IMR-90 (cell line): ENCODE measurements at regions not wholly inside any gene's neighbourhood (a gene's known extent, or its start where the extent isn't known, plus 50 kb on each side); places are given as distances from the start of the nearest gene placed in this dataset.

Experiments used
- FOS ChIP-seq: fragments of 150-350 bp; IDR thresholded peaks from 2 replicates; pipeline ENCODE4 v1.6.1; 2016; ENCODE audit warnings: low read depth, low read length
- MAFK ChIP-seq: IDR thresholded peaks from 2 replicates; pipeline ENCODE4 v1.6.1; 2012; ENCODE audit warnings: low read depth, low read length, improper control_type of control experiment
- MAZ ChIP-seq: IDR thresholded peaks from 2 replicates; pipeline ENCODE4 v1.6.1; 2012; ENCODE audit warnings: low read depth, mild to moderate bottlenecking, low read length, improper control_type of control experiment, moderate library complexity, borderline replicate concordance
- MXI1 ChIP-seq: IDR thresholded peaks from 2 replicates; pipeline ENCODE4 v1.6.1; 2012; ENCODE audit warnings: low read depth, mild to moderate bottlenecking, low read length, moderate library complexity, borderline replicate concordance
- POLR2A ChIP-seq: IDR thresholded peaks from 2 replicates; pipeline ENCODE4 v1.6.1; 2012; ENCODE audit warnings: mild to moderate bottlenecking, low read depth, low read length
- RAD21 ChIP-seq: IDR thresholded peaks from 2 replicates; pipeline ENCODE4 v1.6.1; 2012; ENCODE audit warnings: low read length, improper control_type of control experiment
- RCOR1 ChIP-seq: IDR thresholded peaks from 2 replicates; pipeline ENCODE4 v1.6.1; 2012; ENCODE audit warnings: mild to moderate bottlenecking, low read length, improper control_type of control experiment; ENCODE audit not compliant: insufficient replicate concordance
- RFX5 ChIP-seq: IDR thresholded peaks from 2 replicates; pipeline ENCODE4 v1.8.0; 2012; ENCODE audit warnings: low read depth, mild to moderate bottlenecking, low read length, moderate library complexity
- SMC3 ChIP-seq: fragments of 150-350 bp; IDR thresholded peaks from 2 replicates; pipeline ENCODE4 v1.6.1; 2016; ENCODE audit warnings: low read depth, mild to moderate bottlenecking, antibody characterized with exemption, low read length, moderate library complexity
- USF2 ChIP-seq: fragments of 150-350 bp; IDR thresholded peaks from 2 replicates; pipeline ENCODE4 v1.6.1; 2017; ENCODE audit warnings: mild to moderate bottlenecking, antibody characterized with exemption, low read length, low read depth
- TF ChIP-seq, protein P1 (sequence below): conservative IDR thresholded peaks from 2 replicates; pipeline ENCODE4 v1.5.1; 2012; ENCODE audit warnings: mild to moderate bottlenecking, low read depth, low read length, improper control_type of control experiment
- TF ChIP-seq, protein P2 (sequence below): fragments of 150-350 bp; IDR thresholded peaks from 2 replicates; pipeline ENCODE4 v1.6.1; 2016; ENCODE audit warnings: low read depth, mild to moderate bottlenecking, low read length, moderate library complexity, borderline replicate concordance

DNA sequence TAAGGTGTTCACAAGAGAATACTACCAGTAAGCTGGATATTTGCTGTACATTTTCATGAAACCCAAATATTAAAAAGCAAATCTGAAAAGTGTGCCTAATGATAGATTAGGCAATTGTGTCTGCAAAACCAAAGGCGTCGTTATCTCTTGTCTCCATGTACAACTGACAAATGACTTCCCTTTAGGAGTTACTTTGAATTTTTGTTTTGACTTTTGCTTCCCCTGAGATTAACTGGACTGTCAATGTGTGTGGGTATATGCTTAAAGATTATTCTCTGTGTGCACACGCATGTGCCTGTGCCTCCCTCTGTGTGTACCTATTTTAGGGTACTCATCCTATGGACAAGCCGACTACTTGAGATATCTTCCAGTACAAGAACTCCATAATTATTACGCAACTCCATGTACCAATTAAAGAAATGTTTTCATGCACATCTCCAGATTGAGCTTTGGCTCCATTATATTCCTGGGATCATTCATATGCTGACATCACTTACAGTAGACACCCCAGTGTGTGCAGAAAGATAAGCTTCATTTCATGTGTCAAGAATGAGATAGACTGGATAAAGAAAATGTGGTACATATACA lies 431.2 kb upstream of the ADAMTS9 start:
- TF ChIP-seq MXI1 (no peak), POLR2A (no peak), RAD21 (no peak), MAFK (no peak), SMC3 (no peak), USF2 (no peak), RCOR1 (no peak), RFX5 (no peak), FOS (no peak), MAZ (no peak)
- TF ChIP-seq, protein P1, sequence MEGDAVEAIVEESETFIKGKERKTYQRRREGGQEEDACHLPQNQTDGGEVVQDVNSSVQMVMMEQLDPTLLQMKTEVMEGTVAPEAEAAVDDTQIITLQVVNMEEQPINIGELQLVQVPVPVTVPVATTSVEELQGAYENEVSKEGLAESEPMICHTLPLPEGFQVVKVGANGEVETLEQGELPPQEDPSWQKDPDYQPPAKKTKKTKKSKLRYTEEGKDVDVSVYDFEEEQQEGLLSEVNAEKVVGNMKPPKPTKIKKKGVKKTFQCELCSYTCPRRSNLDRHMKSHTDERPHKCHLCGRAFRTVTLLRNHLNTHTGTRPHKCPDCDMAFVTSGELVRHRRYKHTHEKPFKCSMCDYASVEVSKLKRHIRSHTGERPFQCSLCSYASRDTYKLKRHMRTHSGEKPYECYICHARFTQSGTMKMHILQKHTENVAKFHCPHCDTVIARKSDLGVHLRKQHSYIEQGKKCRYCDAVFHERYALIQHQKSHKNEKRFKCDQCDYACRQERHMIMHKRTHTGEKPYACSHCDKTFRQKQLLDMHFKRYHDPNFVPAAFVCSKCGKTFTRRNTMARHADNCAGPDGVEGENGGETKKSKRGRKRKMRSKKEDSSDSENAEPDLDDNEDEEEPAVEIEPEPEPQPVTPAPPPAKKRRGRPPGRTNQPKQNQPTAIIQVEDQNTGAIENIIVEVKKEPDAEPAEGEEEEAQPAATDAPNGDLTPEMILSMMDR, result no peak
- TF ChIP-seq, protein P2, sequence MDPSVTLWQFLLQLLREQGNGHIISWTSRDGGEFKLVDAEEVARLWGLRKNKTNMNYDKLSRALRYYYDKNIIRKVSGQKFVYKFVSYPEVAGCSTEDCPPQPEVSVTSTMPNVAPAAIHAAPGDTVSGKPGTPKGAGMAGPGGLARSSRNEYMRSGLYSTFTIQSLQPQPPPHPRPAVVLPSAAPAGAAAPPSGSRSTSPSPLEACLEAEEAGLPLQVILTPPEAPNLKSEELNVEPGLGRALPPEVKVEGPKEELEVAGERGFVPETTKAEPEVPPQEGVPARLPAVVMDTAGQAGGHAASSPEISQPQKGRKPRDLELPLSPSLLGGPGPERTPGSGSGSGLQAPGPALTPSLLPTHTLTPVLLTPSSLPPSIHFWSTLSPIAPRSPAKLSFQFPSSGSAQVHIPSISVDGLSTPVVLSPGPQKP, result no peak
